GM23338 (cell line): ENCODE measurements at regions not wholly inside any gene's neighbourhood (a gene's known extent, or its start where the extent isn't known, plus 50 kb on each side); places are given as distances from the start of the nearest gene placed in this dataset.

Source experiments
- ATAC-seq: fragments of 200-7000 bp; cut with Tn5 transposase; 3 replicates; pipeline ENCODE4 v1.9.1; 2020
- DNase-seq: peaks from one replicate; pipeline ENCODE4 v3.0.0-alpha.2; 2015; ENCODE audit warnings: low spot score
- H2AFZ ChIP-seq: fragments of 200-600 bp; sonication (generic); 2 replicates; pipeline ENCODE4 v1.8.0; 2016; ENCODE audit warnings: antibody characterized with exemption, mild to moderate bottlenecking, moderate library complexity
- H3F3A ChIP-seq: fragments of 200-600 bp; sonication (generic); replicated peaks from 2 replicates; pipeline ENCODE4 v1.8.0; 2017; ENCODE audit warnings: antibody characterized with exemption, mixed run types, low read depth
- H3K27ac ChIP-seq: fragments of 200-600 bp; sonication (generic); 2 replicates; pipeline ENCODE4 v1.6.1; 2016; ENCODE audit warnings: low read depth
- H3K27me3 ChIP-seq: fragments of 200-600 bp; sonication (generic); 2 replicates; pipeline ENCODE4 v1.8.0; 2016; ENCODE audit warnings: mild to moderate bottlenecking, mixed run types, moderate library complexity; ENCODE audit not compliant: insufficient read depth
- H3K36me3 ChIP-seq: fragments of 200-600 bp; sonication (generic); 2 replicates; pipeline ENCODE4 v1.8.0; 2016; ENCODE audit warnings: mild to moderate bottlenecking; ENCODE audit not compliant: insufficient read depth
- H3K4me1 ChIP-seq: fragments of 200-600 bp; sonication (generic); 2 replicates; pipeline ENCODE4 v1.8.0; 2016; ENCODE audit warnings: mild to moderate bottlenecking, moderate library complexity; ENCODE audit not compliant: insufficient read depth
- H3K4me2 ChIP-seq: fragments of 200-600 bp; sonication (generic); 2 replicates; pipeline ENCODE4 v1.7.1; 2017; ENCODE audit warnings: mixed run types
- H3K4me3 ChIP-seq: fragments of 200-600 bp; sonication (generic); 2 replicates; pipeline ENCODE4 v1.6.1; 2016; ENCODE audit warnings: mixed run types
- H3K79me2 ChIP-seq: fragments of 200-600 bp; sonication (generic); replicated peaks from 2 replicates; pipeline ENCODE4 v1.8.0; 2017; ENCODE audit warnings: mild to moderate bottlenecking; ENCODE audit not compliant: insufficient read depth
- H3K9me2 ChIP-seq: fragments of 200-600 bp; sonication (generic); 2 replicates; pipeline ENCODE4 v1.8.0; 2017; ENCODE audit not compliant: insufficient read depth
- H4K20me1 ChIP-seq: fragments of 200-600 bp; sonication (generic); replicated peaks from 2 replicates; pipeline ENCODE4 v1.8.0; 2017; ENCODE audit warnings: mild to moderate bottlenecking; ENCODE audit not compliant: insufficient read depth
- H3K27ac Mint-ChIP-seq: 2 replicates; pipeline ENCODE4 v1.8.0; 2020; ENCODE audit warnings: inconsistent platforms, mild to moderate bottlenecking, moderate library complexity, mixed read lengths
- H3K27me3 Mint-ChIP-seq: 3 replicates; pipeline ENCODE4 v1.8.0; 2022; ENCODE audit warnings: low read depth, mild to moderate bottlenecking, moderate library complexity, mixed read lengths, inconsistent platforms; ENCODE audit not compliant: insufficient read depth, poor library complexity
- H3K36me3 Mint-ChIP-seq: 3 replicates; pipeline ENCODE4 v1.8.0; 2021; ENCODE audit warnings: low read depth, mild to moderate bottlenecking, inconsistent platforms, moderate library complexity, mixed read lengths
- H3K4me1 Mint-ChIP-seq: 3 replicates; pipeline ENCODE4 v1.8.0; 2020; ENCODE audit warnings: mild to moderate bottlenecking, inconsistent platforms, mixed read lengths
- H3K4me3 Mint-ChIP-seq: 3 replicates; pipeline ENCODE4 v1.8.0; 2021; ENCODE audit warnings: moderate library complexity, mild to moderate bottlenecking, inconsistent platforms, mixed read lengths
- H3K9me3 Mint-ChIP-seq: 3 replicates; pipeline ENCODE4 v1.8.0; 2020; ENCODE audit warnings: moderate library complexity, mild to moderate bottlenecking, inconsistent platforms, mixed read lengths
- ZNF462 ChIP-seq: fragments of 250-450 bp; sonication (Bioruptor Pico); IDR thresholded peaks from 2 replicates; pipeline ENCODE4 v1.5.0; 2020; ENCODE audit warnings: mild to moderate bottlenecking, moderate library complexity

GRCh38 chr5:103894882-103895281 lies 332.3 kb upstream of the NUDT12 start:
- H3K27me3 Mint-ChIP-seq, result no peaks in the 10 kb centered on the region
- ATAC-seq, result peak; percentile 82

More at GRCh38 chr5:103894882-103895281, 332.3 kb upstream of the NUDT12 start:
- no peak overlapping the region for H3K4me3 ChIP-seq
- H3K4me1 ChIP-seq, result no peaks in the 10 kb centered on the region
- H3K36me3 ChIP-seq, result no peaks in the 10 kb centered on the region
- Mint-ChIP-seq H3K4me1 (peaks cover 5% of the 10 kb centered on the region; the same call in 2 of the 3 replicates), H3K4me3 (no peak overlapping the region), H3K36me3 (no peaks in the 10 kb centered on the region), H3K27ac (no peak overlapping the region), H3K9me3 (peaks cover 6% of the 10 kb centered on the region; the same call in 1 of the 3 replicates)
- H3F3A ChIP-seq, result no peaks in the 10 kb centered on the region
- H3K4me2 ChIP-seq, result no peak overlapping the region
- H3K27me3 ChIP-seq, result no peaks in the 10 kb centered on the region
- no peak overlapping the region for H3K27ac ChIP-seq
- no peaks in the 10 kb centered on the region for H3K79me2 ChIP-seq
- no peak for TF ChIP-seq ZNF462 (CRISPR knock-in tag)
- no peaks in the 10 kb centered on the region for H4K20me1 ChIP-seq
- H3K9me2 ChIP-seq, result peaks cover 11% of the 10 kb centered on the region; the same call in 1 of the 2 replicates
- DNase-seq, result peak; percentile 50
- no peak overlapping the region for H2AFZ ChIP-seq
